ENCODE measurements at regions not wholly inside any gene's neighbourhood (a gene's known extent, or its start where the extent isn't known, plus 50 kb on each side); places are given as distances from the start of the nearest gene placed in this dataset.

GRCh38 chr20:57804470-57805250, 94.8 kb upstream of the PMEPA1 start:
- TF ChIP-seq CEBPB (IDR thresholded peaks at IDR 0.05; ENCODE audit: low read depth, low read length) (no peak), CTCF (conservative IDR thresholded peaks at IDR 0.05; ENCODE audit: low read depth, low read length) (no peak), MXI1 (IDR thresholded peaks at IDR 0.05; ENCODE audit: borderline replicate concordance, low read depth, low read length) (no peak), RAD21 (IDR thresholded peaks at IDR 0.05; ENCODE audit: low read length) (no peak), RCOR1 (IDR thresholded peaks at IDR 0.05; ENCODE audit: insufficient replicate concordance, low read length) (no peak), SMC3 (IDR thresholded peaks at IDR 0.05; ENCODE audit: low read depth, low read length) (no peak), POLR2A (IDR thresholded peaks at IDR 0.05; ENCODE audit: low read depth, low read length) (no peak), ELK1 (IDR thresholded peaks at IDR 0.05; ENCODE audit: borderline replicate concordance, low read depth, low read length) (no peak), MAZ (IDR thresholded peaks at IDR 0.05; ENCODE audit: borderline replicate concordance, low read depth, low read length) (no peak)

All from IMR-90 (cell line).